ENCODE measurements at regions not wholly inside any gene's neighbourhood (a gene's known extent, or its start where the extent isn't known, plus 50 kb on each side); places are given as distances from the start of the nearest gene placed in this dataset.

DNA sequence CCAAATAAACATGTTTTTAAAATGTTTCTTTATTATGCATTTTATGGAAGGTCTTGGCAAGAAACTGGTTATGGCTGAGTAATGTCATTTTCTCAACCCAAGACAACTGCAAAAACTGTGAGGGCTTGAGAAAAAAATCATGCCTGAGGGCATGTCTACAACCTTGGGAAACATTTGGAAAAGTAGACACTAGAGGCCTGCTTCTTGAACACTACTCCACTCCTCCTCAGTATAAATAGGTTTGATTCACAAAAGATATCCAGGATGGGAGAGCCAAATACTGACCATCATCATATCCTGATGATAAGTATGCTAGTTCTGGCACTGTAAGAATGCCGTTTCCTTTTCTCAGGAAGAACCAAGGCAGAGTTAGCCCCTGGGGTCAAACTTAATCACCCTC lies 71.1 kb downstream of the OSR1 start:
- in situ Hi-C loops (cut with MboI; ENCODE audit: low pct_unique_long_range_greater_than_20kb, low sequenced_read_pairs, unreplicated experiment), result no loop called here
- TF ChIP-seq CTCF (IDR thresholded peaks at IDR 0.05; ENCODE audit: extremely low read depth, insufficient read depth, missing control alignments), result no peak
- no peak for DNase-seq (ENCODE audit: low spot score)

DNA sequence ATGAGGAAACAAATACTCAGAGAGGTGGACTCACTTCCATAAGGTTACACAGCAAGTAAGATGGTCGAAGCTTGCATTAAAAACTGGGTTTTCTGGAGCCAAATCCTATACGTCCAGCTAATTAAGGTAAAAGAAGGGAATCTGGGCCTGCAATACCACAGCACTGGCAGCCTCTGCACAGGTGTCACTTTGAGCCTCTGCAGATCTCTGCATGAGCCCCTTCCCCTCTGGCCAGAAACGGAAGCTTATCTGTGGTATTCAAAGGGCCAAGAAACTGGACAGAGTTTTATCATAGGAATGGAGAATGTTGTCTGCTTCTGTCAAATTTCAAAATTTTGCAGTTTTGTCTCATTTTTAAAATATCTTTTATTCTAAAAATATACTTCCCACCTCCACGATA lies 76.1 kb downstream of the OSR1 start:
- DNase-seq (ENCODE audit: low spot score), result no peak
- in situ Hi-C loops (cut with MboI; ENCODE audit: low pct_unique_long_range_greater_than_20kb, low sequenced_read_pairs, unreplicated experiment), result no loop called here
- no peak for TF ChIP-seq CTCF (IDR thresholded peaks at IDR 0.05; ENCODE audit: extremely low read depth, insufficient read depth, missing control alignments)

DNA sequence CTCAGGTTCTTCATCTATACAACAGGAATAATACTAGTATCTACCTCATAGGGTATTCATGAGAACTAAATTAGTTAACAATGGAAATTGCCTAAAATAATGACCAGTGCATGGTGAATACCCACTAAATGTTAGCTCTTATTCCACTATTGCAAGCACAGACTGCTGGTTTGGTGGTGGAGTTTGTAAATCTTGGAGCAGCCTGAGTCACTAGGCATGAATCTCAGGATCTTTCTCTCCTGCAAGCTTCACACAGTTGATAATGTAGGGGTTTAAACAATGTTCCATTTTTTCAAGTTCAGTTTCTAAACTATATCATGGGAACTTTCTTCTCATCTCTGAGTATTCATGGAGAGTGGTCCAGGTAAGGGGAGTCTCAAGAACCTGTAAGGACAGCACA lies 84.0 kb downstream of the OSR1 start:
- in situ Hi-C loops (cut with MboI; ENCODE audit: low pct_unique_long_range_greater_than_20kb, low sequenced_read_pairs, unreplicated experiment), result no loop called here
- DNase-seq (ENCODE audit: low spot score), result no peak
- no peak for TF ChIP-seq CTCF (IDR thresholded peaks at IDR 0.05; ENCODE audit: extremely low read depth, insufficient read depth, missing control alignments)

GRCh38 chr2:19272941-19273470 lies 85.4 kb downstream of the OSR1 start:
- no peak for DNase-seq (ENCODE audit: low spot score)
- in situ Hi-C loops (cut with MboI; ENCODE audit: low pct_unique_long_range_greater_than_20kb, low sequenced_read_pairs, unreplicated experiment), result no loop called here
- no peak for TF ChIP-seq CTCF (IDR thresholded peaks at IDR 0.05; ENCODE audit: extremely low read depth, insufficient read depth, missing control alignments)

GRCh38 chr2:19272039-19272438 lies 86.4 kb downstream of the OSR1 start:
- in situ Hi-C loops (cut with MboI; ENCODE audit: low pct_unique_long_range_greater_than_20kb, low sequenced_read_pairs, unreplicated experiment), result no loop called here
- no peak for TF ChIP-seq CTCF (IDR thresholded peaks at IDR 0.05; ENCODE audit: extremely low read depth, insufficient read depth, missing control alignments)

GRCh38 chr2:19264852-19265251 lies 93.6 kb downstream of the OSR1 start:
- TF ChIP-seq CTCF (IDR thresholded peaks at IDR 0.05; ENCODE audit: extremely low read depth, insufficient read depth, missing control alignments), result no peak
- DNase-seq (ENCODE audit: low spot score), result no peak
- in situ Hi-C loops (cut with MboI; ENCODE audit: low pct_unique_long_range_greater_than_20kb, low sequenced_read_pairs, unreplicated experiment), result no loop called here

More at GRCh38 chr2:19272039-19272438, 86.4 kb downstream of the OSR1 start:
- DNase-seq (ENCODE audit: low spot score), result no peak

- in situ Hi-C loops (cut with MboI; ENCODE audit: low pct_unique_long_range_greater_than_20kb, low sequenced_read_pairs, unreplicated experiment), result no loop called here
- no peak for TF ChIP-seq CTCF (IDR thresholded peaks at IDR 0.05; ENCODE audit: extremely low read depth, insufficient read depth, missing control alignments)
Observed at GRCh38 chr2:19262150-19262549, 96.3 kb downstream of the OSR1 start.

More at GRCh38 chr2:19262150-19262549, 96.3 kb downstream of the OSR1 start:
- DNase-seq (ENCODE audit: low spot score), result no peak
